Lower leg skin (tissue), 4 donors: ENCODE measurements at regions not wholly inside any gene's neighbourhood (a gene's known extent, or its start where the extent isn't known, plus 50 kb on each side); places are given as distances from the start of the nearest gene placed in this dataset.

ENCODE experiments used
- DNase-seq, 2 donors: peaks; one replicate each; pipeline ENCODE4 v3.0.0-alpha.2; 2019; ENCODE audit warnings: low spot score in 2 of 2
- H3K4me3 ChIP-seq: fragments of 200-600 bp; sonication (generic); 2 replicates; pipeline ENCODE4 v1.5.1; 2017; ENCODE audit warnings: mild to moderate bottlenecking, low read depth; ENCODE audit not compliant: poor library complexity, severe bottlenecking
- POLR2A ChIP-seq, 2 donors: fragments of 450-650 bp; IDR thresholded peaks; one replicate each; pipeline ENCODE4 v1.6.1; 2016 to 2017; ENCODE audit warnings: antibody characterized with exemption in 2 of 2, mild to moderate bottlenecking in 1 of 2, moderate library complexity in 1 of 2
- WGBS, 2 donors: methylation state at CpG; one replicate each; pipeline ENCODE4 v1.1.5; 2018; 5-methylcytosine and 5-hydroxymethylcytosine counted together
- intact Hi-C: fragments of 100-400 bp; cut with DNase I; formaldehyde crosslinking; loops from one replicate; pipeline ENCODE4 v1.15.0; 2023; ENCODE audit warnings: low total_unique reads
- TF ChIP-seq, protein P1 (sequence below), 3 donors: fragments of 450-650 bp; IDR thresholded peaks; one replicate each; pipeline ENCODE4 v1.5.1; 2016; ENCODE audit warnings: antibody characterized with exemption in 3 of 3, mild to moderate bottlenecking in 3 of 3, moderate library complexity in 2 of 3

DNA sequence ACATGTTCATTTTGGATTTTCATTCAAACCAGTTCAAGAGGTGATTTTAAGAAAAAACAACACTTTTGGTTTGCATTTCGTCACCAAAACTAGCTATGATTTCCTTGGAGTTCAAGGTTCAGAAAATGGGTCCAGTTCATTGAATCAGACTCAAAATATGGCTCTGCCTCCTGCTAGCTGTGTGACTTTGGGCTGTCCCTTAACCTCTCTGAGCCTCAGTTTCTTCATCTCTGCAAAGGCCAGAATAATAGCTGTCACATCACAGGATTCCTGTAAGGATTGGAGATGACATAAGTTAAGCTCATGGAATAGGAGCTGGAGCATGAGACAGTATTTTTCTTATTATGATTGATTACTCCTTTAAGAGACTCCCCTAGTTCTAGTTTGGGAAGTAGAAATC, 147.8 kb upstream of the SMIM23 start:
- TF ChIP-seq, protein P1, sequence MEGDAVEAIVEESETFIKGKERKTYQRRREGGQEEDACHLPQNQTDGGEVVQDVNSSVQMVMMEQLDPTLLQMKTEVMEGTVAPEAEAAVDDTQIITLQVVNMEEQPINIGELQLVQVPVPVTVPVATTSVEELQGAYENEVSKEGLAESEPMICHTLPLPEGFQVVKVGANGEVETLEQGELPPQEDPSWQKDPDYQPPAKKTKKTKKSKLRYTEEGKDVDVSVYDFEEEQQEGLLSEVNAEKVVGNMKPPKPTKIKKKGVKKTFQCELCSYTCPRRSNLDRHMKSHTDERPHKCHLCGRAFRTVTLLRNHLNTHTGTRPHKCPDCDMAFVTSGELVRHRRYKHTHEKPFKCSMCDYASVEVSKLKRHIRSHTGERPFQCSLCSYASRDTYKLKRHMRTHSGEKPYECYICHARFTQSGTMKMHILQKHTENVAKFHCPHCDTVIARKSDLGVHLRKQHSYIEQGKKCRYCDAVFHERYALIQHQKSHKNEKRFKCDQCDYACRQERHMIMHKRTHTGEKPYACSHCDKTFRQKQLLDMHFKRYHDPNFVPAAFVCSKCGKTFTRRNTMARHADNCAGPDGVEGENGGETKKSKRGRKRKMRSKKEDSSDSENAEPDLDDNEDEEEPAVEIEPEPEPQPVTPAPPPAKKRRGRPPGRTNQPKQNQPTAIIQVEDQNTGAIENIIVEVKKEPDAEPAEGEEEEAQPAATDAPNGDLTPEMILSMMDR (IDR thresholded peaks at IDR 0.05) = no peak
- TF ChIP-seq POLR2A (IDR thresholded peaks at IDR 0.05) = no peak
- intact Hi-C loops = no loop called here
- H3K4me3 ChIP-seq = no peak overlapping the region
- 89 to 95% methylated on average over 1 of the region's 1 CpG for WGBS, 2 donors
- DNase-seq = no peak

DNA sequence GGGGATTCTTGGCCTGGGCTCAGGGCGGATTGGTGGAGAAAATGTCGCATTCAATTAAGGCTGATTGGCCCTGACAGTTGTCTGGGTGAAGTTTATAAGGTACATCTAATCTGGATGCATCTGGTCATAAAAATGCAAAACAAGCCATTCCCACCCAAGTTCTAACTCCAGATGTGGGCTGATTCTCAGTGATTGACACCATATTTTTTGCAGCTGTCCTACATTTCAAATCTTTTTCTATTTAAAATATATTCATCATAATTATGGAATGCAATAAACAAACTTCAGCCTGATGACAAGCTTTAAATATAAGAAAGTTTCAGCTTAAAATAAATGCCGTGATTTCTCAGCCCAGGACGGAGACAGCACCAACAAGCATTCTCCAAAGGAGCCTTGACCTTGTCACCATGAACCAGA, 146.4 kb upstream of the SMIM23 start:
- intact Hi-C loops = no loop called here
- 49% methylated on average over 4 of the region's 4 CpGs for WGBS, 2 donors
- H3K4me3 ChIP-seq = no peak overlapping the region
- TF ChIP-seq, protein P1 (IDR thresholded peaks at IDR 0.05) = no peak
- no peak for TF ChIP-seq POLR2A (IDR thresholded peaks at IDR 0.05)
- no peak for DNase-seq

GRCh38 chr5:171639966-171640365, 145.7 kb upstream of the SMIM23 start:
- WGBS, 2 donors = 55 to 57% methylated on average over 4 of the region's 4 CpGs
- TF ChIP-seq POLR2A (IDR thresholded peaks at IDR 0.05) = no peak
- TF ChIP-seq, protein P1 (IDR thresholded peaks at IDR 0.05) = no peak
- no peak for DNase-seq
- intact Hi-C loops = no loop called here
- H3K4me3 ChIP-seq = no peak overlapping the region

DNA sequence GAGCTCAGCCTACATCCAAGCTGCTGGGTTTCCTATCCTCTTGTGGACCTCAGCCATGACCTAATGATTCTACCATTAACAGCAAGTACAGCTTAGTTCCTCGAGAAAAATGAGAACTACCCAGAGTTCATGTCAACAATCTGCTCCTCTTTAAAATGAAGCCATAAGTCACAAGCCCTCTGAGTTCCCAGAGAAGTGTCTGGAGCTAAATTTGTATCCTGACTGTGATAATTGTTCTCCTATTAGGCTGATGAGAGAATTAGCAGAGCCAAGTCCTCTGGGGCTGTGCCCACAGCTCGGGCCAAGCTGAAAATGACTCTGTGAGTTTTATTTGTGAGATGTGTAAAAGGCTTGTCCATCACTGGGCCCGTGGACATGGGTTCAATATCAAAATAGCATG, 145.1 kb upstream of the SMIM23 start:
- TF ChIP-seq, protein P1 (IDR thresholded peaks at IDR 0.05) = no peak
- no peak for TF ChIP-seq POLR2A (IDR thresholded peaks at IDR 0.05)
- WGBS, 2 donors = 18 to 30% methylated on average over 3 of the region's 3 CpGs
- no peak overlapping the region for H3K4me3 ChIP-seq
- no peak for DNase-seq
- intact Hi-C loops = no loop called here

DNA sequence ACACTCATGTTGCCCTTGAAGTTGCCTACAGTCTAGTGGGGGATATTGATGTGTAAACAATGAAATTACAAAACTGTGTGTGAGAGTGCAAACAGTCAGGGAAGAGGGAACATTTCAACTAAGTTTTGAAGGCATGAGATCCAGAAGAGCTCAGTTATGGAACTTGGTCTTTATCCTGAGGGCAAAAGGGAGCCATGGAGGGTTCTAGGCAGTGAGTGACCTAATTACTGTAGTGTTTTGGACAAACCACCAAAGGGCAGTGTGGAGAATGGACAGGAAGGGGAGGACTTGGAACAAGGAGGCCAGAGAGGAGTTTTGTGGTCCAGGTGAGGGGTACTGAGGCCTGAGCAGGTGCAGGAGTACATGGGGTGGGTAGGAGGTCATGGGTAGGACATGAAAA, 143.7 kb upstream of the SMIM23 start:
- TF ChIP-seq, protein P1 (IDR thresholded peaks at IDR 0.05) = no peak
- no peak for TF ChIP-seq POLR2A (IDR thresholded peaks at IDR 0.05)
- intact Hi-C loops = no loop called here
- no peak overlapping the region for H3K4me3 ChIP-seq
- no peak for DNase-seq

DNA sequence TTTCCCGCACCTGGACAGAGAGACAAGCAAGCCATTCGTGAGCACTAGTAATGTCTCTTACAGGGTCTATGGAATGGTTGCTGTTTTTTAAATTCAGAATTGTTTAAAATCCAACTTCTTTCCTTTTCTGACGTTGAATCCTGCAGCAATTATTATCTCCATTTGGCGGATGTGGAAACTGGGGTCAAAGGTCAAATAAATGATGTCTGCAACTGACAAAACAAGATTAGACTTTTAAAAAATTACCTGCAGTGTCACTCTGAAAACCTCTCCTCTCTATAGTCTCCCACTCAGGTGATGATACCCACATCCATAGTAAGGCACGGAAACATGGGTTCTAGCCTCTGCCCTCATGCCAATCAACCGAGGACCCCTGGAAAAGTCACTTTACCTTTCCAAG, 142.7 kb upstream of the SMIM23 start:
- DNase-seq = no peak
- H3K4me3 ChIP-seq = no peak overlapping the region
- 89 to 94% methylated on average over 6 of the region's 6 CpGs for WGBS, 2 donors
- intact Hi-C loops = no loop called here
- TF ChIP-seq POLR2A (IDR thresholded peaks at IDR 0.05) = no peak
- TF ChIP-seq, protein P1 (IDR thresholded peaks at IDR 0.05) = no peak
